OCI-LY7 (cell line): ENCODE measurements at regions not wholly inside any gene's neighbourhood (a gene's known extent, or its start where the extent isn't known, plus 50 kb on each side); places are given as distances from the start of the nearest gene placed in this dataset.

Source experiments
- BruUV-seq: library from RNA; stranded (reverse); fragments of 400-500 nt; replicated peaks from 2 replicates; lab custom pipeline; 2021; lab: Mats Ljungman, UMichigan
- CTCF ChIA-PET: fragments of 300-600 bp; sonication (Branson Sonifier 250); formaldehyde crosslinking; loops from one replicate; lab custom pipeline; 2022; ENCODE audit warnings: antibody characterized with exemption; ENCODE audit not compliant: unreplicated experiment; lab: Charles Lee
- POLR2A ChIA-PET: fragments of 300-600 bp; sonication (Branson Sonifier 250); formaldehyde crosslinking; loops from one replicate; lab custom pipeline; 2022; ENCODE audit warnings: antibody characterized with exemption; lab: Charles Lee
- DNase-seq: peaks from one replicate; pipeline ENCODE4 v3.0.0-alpha.2; 2015; ENCODE audit warnings: low spot score
- H2AFZ ChIP-seq: fragments of 200-600 bp; sonication (generic), shearing (Covaris generic); 2 replicates; pipeline ENCODE4 v1.6.1; 2014; ENCODE audit warnings: mild to moderate bottlenecking, antibody characterized with exemption, low read length, moderate library complexity
- H3K27ac ChIP-seq: fragments of 200-600 bp; sonication (generic); 2 replicates; pipeline ENCODE4 v1.5.1; 2014; ENCODE audit warnings: mixed run types, low read depth, mild to moderate bottlenecking, moderate library complexity, low read length, inconsistent platforms; ENCODE audit not compliant: poor library complexity, severe bottlenecking
- H3K36me3 ChIP-seq: fragments of 200-600 bp; sonication (generic); 2 replicates; pipeline ENCODE4 v1.6.1; 2014; ENCODE audit warnings: mild to moderate bottlenecking, antibody characterized with exemption, low read length, moderate library complexity, mixed read lengths; ENCODE audit not compliant: insufficient read depth
- H3K4me1 ChIP-seq: fragments of 200-600 bp; sonication (generic); 2 replicates; pipeline ENCODE4 v1.5.1; 2014; ENCODE audit warnings: mild to moderate bottlenecking, low read length; ENCODE audit not compliant: insufficient read depth, poor library complexity, severe bottlenecking
- H3K4me2 ChIP-seq: fragments of 200-600 bp; sonication (generic); 2 replicates; pipeline ENCODE4 v1.6.1; 2014; ENCODE audit warnings: mild to moderate bottlenecking, low read length
- H3K4me3 ChIP-seq: fragments of 200-600 bp; sonication (generic); 2 replicates; pipeline ENCODE4 v1.5.1; 2014; ENCODE audit warnings: mild to moderate bottlenecking, low read depth, low read length; ENCODE audit not compliant: poor library complexity, severe bottlenecking
- H3K79me2 ChIP-seq: fragments of 200-600 bp; sonication (generic); 2 replicates; pipeline ENCODE4 v1.6.1; 2016; ENCODE audit warnings: low read depth, mild to moderate bottlenecking, low read length, moderate library complexity, mixed read lengths; ENCODE audit not compliant: insufficient read depth
- H3K9me2 ChIP-seq: fragments of 200-600 bp; sonication (generic); 2 replicates; pipeline ENCODE4 v1.6.1; 2016; ENCODE audit warnings: mild to moderate bottlenecking, low read length, mixed read lengths; ENCODE audit not compliant: insufficient read depth
- H3K9me3 ChIP-seq: fragments of 200-600 bp; sonication (generic); 2 replicates; pipeline ENCODE4 v1.6.1; 2014; ENCODE audit warnings: mild to moderate bottlenecking, mixed run types, low read length, mixed read lengths
- H4K20me1 ChIP-seq: fragments of 200-600 bp; sonication (generic); 2 replicates; pipeline ENCODE4 v1.6.1; 2014; ENCODE audit warnings: mild to moderate bottlenecking, antibody characterized with exemption, low read length, moderate library complexity, mixed read lengths; ENCODE audit not compliant: insufficient read depth
- EZH2phosphoT487 ChIP-seq: fragments of 200-600 bp; sonication (generic); IDR thresholded peaks from 2 replicates; pipeline ENCODE4 v1.6.1; 2018; ENCODE audit warnings: low read depth, borderline replicate concordance, mild to moderate bottlenecking, mixed run types, antibody characterized with exemption, low read length, moderate library complexity, mixed read lengths
- intact Hi-C: fragments of 100-400 bp; cut with micrococcal nuclease; formaldehyde crosslinking; loops from one replicate; pipeline ENCODE4 v1.10.0; 2022; ENCODE audit not compliant: unreplicated experiment
- TF ChIP-seq, protein P1 (sequence below): fragments of 200-600 bp; sonication (generic); conservative IDR thresholded peaks from 2 replicates; pipeline ENCODE4 v1.5.1; 2014; ENCODE audit warnings: mild to moderate bottlenecking, antibody characterized with exemption, low read length, moderate library complexity, mixed read lengths

DNA sequence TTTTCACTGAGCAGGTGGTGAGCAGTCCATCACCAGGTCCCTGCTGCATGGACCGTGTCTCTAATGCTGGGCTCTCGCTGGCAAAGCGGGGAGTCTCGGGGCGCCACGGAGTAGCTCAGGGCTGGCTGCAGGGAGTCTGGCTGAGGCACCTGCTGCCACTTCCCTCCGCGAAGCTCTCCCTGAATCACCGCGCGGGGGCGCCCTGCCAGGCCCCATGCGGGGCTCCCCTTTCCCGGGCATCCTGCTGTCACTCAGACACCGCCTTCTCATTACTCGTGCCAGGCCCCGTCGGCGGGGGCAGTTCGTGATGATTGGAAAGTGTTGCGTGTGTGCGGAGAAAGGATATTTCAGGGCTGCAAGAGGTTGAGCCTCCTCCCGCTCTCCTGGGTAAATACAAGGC lies 335.8 kb downstream of the IRX2 start:
- H4K20me1 ChIP-seq: no peaks in the 10 kb centered on the region
- H3K36me3 ChIP-seq: no peaks in the 10 kb centered on the region
- no peaks in the 10 kb centered on the region for H3K4me1 ChIP-seq
- no peak overlapping the region for H3K4me2 ChIP-seq
- no peak for DNase-seq
- no peak overlapping the region for H3K4me3 ChIP-seq
- no peak overlapping the region for H3K27ac ChIP-seq
- TF ChIP-seq EZH2phosphoT487: no peak
- TF ChIP-seq, protein P1, sequence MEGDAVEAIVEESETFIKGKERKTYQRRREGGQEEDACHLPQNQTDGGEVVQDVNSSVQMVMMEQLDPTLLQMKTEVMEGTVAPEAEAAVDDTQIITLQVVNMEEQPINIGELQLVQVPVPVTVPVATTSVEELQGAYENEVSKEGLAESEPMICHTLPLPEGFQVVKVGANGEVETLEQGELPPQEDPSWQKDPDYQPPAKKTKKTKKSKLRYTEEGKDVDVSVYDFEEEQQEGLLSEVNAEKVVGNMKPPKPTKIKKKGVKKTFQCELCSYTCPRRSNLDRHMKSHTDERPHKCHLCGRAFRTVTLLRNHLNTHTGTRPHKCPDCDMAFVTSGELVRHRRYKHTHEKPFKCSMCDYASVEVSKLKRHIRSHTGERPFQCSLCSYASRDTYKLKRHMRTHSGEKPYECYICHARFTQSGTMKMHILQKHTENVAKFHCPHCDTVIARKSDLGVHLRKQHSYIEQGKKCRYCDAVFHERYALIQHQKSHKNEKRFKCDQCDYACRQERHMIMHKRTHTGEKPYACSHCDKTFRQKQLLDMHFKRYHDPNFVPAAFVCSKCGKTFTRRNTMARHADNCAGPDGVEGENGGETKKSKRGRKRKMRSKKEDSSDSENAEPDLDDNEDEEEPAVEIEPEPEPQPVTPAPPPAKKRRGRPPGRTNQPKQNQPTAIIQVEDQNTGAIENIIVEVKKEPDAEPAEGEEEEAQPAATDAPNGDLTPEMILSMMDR: no peak
- ChIA-PET POLR2A (no interaction called here), CTCF (no interaction called here)
- no peaks in the 10 kb centered on the region for H3K9me2 ChIP-seq
- no peaks in the 10 kb centered on the region for H3K79me2 ChIP-seq
- H3K9me3 ChIP-seq: no peaks in the 10 kb centered on the region
- intact Hi-C loops: no loop called here
- BruUV-seq: no TSS peak
- H2AFZ ChIP-seq: no peak overlapping the region

DNA sequence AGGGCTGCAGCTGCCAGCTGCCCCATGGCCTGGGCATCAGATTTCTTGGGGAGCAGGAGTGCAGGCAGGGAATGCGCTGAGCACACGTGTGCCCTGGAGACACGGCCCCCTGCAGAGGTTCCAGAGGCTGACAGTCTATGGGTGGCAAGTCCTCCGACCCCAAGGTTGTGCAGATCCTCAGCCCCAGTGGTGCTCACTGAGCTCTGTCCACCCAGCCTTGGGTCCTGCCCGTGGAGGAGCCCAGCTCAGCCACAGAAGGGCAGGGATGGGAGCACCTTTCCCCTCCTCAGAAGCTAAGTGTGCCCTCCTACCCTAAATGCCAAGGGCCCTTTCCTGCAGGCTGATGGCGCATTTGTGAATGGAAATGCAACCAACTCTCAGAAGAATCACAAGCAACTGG lies 341.0 kb downstream of the IRX2 start:
- Histone ChIP-seq H3K4me1 (no peaks in the 10 kb centered on the region), H3K9me3 (no peaks in the 10 kb centered on the region), H4K20me1 (no peaks in the 10 kb centered on the region), H3K36me3 (no peaks in the 10 kb centered on the region), H3K79me2 (no peaks in the 10 kb centered on the region), H2AFZ (no peak overlapping the region), H3K4me2 (no peak overlapping the region), H3K9me2 (no peaks in the 10 kb centered on the region), H3K4me3 (no peak overlapping the region), H3K27ac (no peak overlapping the region)
- ChIA-PET CTCF (no interaction called here), POLR2A (no interaction called here)
- no TSS peak for BruUV-seq
- no peak for TF ChIP-seq EZH2phosphoT487
- TF ChIP-seq, protein P1: no peak
- intact Hi-C loops: no loop called here
- DNase-seq: no peak

DNA sequence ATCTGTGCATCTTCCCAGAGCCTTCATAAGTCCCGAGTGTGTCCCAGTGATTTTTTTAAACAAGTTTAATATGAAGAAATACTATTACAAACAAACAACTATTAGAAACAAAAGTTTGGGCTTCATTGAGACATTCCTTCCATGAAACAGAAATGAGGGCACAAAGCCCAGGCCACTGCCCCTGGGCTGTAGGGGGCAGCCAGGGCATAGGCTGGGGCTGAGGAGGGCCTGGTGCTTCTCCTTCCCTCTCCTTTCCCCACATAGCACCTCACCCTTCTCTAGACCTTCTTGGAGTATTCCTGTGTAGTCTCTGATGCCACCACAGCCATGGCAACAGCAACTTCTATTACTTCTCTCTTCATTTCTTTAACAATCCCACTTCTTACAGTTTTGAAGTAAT lies 348.2 kb downstream of the IRX2 start:
- Histone ChIP-seq H3K79me2 (no peaks in the 10 kb centered on the region), H3K4me2 (no peak overlapping the region), H2AFZ (no peak overlapping the region), H3K27ac (no peak overlapping the region), H3K9me2 (no peaks in the 10 kb centered on the region), H3K4me1 (no peaks in the 10 kb centered on the region), H4K20me1 (no peaks in the 10 kb centered on the region), H3K9me3 (no peaks in the 10 kb centered on the region), H3K36me3 (no peaks in the 10 kb centered on the region), H3K4me3 (no peak overlapping the region)
- no peak for DNase-seq
- ChIA-PET POLR2A (no interaction called here), CTCF (no interaction called here)
- no TSS peak for BruUV-seq
- TF ChIP-seq, protein P1: no peak
- no peak for TF ChIP-seq EZH2phosphoT487
- intact Hi-C loops: no loop called here
